GM21360 (cell line): ENCODE measurements at regions not wholly inside any gene's neighbourhood (a gene's known extent, or its start where the extent isn't known, plus 50 kb on each side); places are given as distances from the start of the nearest gene placed in this dataset.
"Not testable (repeated sequence)": the region's sequence is repeated elsewhere in the genome, so short reads cannot be mapped to it uniquely, and the experiment has no call there.

Experiments
- ATAC-seq: cut with Tn5 transposase; IDR thresholded peaks from one replicate; pipeline ENCODE4 v1.9.1; 2021; ENCODE audit warnings: mild to moderate bottlenecking, moderate library complexity; ENCODE audit not compliant: unreplicated experiment

DNA sequence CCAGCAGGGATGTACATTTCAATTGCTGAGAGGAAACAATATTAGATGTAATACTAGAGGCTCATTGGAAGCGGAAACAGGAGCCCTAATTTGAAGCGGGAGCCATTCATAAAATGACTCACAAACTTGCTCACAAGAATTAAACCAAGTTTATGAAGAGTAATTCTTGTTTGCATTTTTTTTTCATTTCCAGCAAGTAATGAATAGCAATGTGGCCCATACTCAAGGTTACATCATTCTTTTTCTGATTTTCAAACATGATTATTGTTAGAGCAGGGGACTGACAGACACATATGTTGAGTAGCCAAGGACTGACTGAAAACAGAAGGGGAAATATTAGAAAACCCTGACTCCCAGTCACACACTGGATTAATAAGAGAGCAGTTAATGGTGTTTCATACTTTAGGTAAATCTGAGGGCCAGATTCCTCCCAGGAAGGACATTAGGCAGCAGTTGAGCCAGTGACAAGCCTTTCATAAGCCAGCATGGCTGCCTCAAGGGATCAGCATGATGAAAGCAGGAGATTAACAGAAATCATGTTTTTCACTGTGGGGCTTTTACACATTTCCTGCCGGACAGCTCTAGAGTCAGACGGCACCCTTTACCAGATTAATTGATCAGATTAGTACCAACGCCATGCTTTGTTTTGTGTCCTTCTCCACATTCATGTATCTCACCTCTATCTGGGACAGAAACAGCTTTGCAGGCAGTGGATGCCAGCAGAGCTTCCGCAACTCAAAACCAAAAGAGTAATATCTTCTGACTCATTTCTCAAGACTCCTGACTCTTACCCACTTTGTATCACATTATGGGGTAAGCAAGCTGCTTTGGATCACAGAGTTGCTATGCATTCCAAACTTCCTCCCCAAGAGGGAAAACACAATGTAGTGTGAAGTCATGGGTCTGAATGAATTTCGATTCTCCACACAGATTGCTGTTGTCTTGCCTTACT is 831.6 kb downstream of the KCNA4 start:
- ATAC-seq, result no peak

DNA sequence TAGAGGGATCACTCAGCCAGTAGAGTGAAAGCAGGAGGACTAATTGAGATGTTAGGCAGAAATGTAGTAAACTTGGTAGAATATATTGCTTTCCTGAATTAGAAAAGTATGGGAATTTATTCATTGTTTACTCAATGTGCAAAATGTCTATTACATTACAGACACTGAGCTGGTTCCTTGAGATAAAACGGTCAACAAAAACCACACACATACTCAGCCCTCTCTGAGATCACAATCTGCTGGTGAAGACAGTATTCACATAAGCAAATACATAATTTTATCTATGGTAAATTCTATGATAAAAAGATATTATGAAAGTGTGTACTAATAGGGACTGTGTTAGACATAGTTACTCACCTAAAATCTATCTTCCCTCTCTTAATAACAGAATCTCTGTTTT is 833.5 kb downstream of the KCNA4 start:
- no peak for ATAC-seq

DNA sequence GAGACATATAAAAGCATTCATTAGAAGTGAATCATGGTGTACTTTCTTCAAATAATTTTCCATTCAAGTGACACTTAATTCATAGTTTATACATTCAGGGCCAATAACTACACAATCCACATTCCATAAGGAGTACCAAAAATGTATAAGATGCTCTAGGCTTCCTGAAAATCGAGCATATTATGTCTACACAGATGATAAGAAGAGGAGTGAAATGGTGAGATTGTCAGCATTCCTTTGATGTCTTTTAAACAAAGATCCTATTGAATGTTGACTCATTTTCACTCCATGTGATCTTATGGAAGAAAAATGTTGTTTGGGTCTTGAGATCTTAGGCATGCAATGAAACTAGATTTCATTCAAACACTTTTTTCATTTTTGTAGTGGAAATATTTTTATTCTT is 843.2 kb downstream of the KCNA4 start:
- no peak for ATAC-seq

DNA sequence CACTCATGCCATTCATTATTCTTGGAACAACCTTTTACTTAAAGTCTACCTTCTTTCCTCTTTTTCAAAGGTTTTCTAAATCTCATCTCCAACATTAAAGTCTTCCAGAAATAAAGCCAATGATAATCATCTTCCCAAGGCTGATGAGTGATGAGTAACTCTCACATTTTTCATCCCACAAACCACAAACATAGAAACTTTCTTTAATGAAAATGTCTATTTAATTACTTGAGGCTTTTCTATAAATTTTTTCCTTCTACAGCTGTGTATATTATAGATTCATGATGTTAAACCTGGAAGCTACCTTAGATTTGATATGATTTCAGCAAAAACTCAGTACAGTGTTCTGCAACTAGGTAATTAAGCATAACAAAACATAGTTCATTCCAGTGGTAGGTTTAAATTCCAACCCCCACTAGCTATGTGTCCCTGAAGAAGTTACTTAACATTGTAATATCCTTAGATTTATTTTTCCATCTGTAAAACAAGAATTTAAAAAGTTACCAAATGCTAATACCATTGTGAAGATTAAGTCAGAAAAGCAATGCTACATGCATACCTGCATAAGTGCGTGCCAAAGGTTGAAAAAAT is 845.4 kb downstream of the KCNA4 start:
- no peak for ATAC-seq

DNA sequence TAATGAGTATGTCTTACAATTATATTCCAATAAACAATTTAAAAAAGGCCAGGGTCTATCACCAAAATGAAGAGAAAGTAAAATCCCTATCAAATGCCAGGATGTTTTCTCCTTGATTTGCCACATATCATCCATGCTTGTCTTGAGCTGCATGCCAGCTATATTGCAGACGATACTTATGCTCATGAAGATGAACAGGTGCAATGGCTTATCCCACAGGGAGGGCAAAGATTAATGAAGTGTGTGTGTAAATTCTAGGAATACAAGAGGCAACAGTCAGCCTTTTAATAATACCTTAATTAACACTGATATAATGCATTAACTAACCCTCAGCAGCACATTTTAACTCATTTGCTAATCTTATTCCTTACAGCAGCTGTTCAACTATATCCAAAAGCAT is 850.5 kb downstream of the KCNA4 start:
- ATAC-seq, result no peak

DNA sequence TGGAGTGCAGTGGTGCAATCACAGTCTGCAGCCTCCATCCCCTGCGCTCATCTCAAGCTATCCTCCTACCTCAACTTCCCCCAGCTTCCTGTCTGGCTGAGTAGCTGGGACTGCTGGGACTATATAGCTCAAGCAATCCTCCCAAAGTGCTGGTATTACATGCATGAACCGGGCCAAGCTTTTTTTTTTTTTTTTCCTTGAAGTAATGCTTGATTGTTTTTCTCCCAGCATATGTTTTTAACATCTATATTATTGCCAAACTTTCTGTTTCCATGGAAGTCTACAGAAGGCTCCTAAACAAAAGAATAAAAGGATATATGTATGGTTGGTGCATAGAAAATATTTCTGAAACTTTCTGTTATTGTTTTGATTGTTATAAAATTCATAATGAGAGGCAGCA is 853.6 kb downstream of the KCNA4 start:
- no peak for ATAC-seq

DNA sequence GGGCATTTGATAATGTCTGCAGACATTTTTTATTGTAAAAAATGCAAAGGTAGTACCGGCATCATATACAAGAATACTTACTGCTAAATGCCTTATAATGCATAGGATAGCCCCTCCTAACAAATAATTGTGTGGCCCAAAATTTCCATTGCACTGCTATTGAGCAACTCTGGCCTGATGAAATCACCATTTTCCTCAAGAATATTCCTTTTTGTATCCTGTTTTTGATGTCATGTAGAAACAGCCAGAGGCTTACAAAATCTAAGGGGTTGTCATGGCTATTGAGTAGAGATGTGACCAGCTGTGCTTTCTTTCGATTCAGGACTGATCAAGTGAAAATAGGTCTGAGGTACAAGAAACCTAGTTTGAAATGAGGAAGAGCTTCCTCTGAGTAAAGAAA is 854.3 kb downstream of the KCNA4 start:
- no peak for ATAC-seq

DNA sequence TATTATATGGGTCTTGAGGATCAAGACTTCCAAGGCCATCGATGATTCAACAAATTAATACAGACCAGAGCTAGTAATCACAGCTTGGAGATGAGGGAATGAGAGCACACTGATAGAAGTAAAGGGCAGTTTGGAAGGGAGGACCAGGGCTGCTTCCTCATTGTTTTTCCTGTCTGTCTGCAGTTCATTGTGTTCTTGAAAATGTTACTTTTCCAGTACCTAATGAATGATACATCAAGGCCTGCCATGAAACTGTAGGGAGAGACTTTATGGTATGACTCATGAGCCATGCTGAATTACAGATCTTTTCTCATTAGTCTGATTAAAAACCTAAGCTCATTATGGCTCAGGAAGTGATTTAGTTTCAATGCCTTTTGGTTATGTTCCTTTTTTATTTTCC is 855.6 kb downstream of the KCNA4 start:
- ATAC-seq, result no peak

DNA sequence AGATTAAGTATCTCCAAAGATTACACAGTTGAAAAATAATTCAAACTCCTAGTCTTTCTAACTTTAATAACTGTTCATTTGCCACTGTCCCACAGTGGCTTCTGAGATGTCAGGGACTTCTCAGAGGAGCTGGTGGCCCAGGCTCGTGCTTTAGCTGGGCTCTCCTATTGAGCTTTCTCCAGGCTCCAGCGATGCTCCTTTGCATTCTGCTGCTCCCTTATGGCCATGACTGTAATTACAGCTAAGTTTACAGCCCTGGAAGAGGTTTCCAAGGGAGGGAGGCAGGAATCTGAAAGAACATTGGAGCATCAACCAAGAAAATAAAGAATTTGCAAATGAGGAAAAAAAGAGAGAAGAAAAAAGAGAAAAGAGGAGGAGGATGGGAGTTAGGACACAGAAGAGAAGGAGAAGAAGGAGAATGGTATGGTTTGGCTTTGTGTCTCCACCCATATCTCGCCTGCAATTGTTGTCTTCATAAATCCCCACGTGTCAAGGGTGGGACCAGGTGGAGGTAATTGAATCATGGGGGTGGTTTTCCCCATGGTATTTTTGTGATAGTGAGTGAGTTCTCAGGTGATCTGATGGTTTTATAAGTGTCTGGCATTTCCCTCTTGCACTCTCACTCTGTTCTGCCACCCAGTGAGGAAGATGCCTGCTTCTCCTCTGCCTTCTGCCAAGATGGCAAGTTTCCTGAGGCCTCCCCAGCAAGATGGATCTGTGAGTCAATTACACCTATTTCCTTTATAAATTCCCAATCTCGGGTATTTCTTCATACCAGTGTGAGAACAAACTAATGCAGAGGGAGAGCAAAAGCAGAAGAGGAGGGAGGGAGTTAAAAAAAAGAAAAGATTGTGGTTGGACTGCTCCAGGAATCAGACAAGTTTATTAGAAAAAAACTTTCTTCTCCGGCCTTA is 857.0 kb downstream of the KCNA4 start:
- ATAC-seq, result peak; percentile 91

DNA sequence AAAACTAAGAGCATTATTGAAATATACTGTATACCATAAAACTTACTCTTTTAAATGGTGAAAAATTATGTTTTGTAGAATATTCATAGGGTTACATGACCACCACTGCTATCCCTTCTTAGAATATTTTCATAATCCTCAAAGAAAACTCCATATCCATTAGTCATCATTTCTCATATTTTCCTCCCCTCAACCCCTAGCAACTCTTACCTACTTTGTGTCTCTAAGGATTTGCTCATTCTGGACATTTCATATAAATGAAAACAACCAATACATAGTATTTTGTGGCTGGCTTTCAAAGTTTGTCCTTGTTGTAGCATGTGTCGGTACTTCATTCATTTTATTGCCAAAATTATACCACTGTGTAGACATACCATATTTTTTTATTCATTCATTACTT is 863.8 kb downstream of the KCNA4 start:
- no peak for ATAC-seq

DNA sequence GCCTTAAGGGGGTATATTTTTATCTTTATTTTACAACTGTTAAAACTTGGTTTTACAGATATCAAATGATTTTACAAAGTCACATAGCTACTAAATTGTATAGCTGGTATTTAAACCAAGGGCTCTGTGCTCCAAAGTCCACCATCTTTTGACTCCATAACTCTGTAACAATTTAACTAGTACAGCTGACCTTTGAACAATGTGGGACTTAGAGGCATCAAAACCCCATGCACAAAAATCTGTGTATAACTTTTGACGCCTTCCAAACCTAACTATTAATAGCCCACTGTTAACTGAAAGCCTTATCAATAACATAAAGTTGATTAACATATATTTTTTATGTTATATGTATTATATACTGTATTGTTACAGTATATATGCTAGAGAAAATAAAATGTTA is 874.3 kb downstream of the KCNA4 start:
- ATAC-seq, result not testable (repeated sequence)

DNA sequence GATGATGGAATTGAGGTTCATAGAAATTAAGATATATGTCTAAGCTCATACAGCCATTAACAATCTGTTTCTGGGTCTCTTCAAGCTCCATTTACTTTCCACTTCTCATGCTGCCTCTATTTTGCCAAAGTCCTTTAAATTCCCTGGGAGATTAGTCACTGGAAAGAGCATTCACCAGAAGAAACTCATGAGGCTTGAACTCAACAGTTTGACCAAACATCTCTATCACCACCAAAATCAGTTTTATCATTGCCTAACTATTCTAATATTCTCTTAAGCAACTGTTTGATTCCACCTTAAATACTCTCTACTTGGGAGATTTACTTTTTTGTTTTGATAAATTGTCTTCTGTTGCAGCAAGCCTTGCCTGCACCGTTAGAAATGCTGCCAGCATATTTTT is 881.3 kb downstream of the KCNA4 start:
- no peak for ATAC-seq

DNA sequence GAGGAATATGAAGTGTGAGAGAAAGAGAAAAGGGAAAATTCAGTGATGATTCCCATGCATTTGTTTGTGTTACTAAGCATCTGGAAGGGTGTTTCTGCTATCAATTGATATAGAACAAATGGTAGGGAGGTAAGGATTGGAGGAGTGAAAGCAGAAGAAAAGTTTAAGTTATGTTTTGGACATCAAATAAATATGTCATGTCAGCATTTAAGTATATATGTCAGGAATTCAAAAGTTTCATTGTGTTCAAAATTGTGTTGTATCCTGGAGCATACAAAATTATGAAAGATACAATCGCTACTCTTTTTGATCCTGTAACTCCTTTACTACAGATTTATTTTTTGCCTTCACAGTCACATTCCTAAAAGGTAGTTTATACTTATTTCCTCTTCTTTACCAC is 885.8 kb downstream of the KCNA4 start:
- no peak for ATAC-seq

DNA sequence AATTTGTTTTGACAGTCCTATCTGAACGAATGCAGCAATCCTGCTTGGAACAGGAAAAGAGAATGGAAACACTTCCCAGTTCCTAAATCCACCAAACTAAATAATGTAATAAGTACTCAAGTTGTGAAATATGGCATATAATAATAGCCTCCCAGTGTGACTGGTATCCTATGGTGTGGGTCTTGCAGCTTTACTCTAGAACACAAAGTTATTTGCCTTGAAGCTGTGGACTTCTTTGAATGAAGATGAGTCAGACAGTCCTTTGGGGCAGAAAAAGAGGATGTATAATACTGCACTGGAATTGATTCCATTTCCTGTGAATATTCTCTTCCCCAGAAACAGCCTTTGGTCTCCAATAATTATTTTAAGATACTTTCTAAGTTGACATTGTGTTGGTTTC is 887.0 kb downstream of the KCNA4 start:
- ATAC-seq, result no peak

DNA sequence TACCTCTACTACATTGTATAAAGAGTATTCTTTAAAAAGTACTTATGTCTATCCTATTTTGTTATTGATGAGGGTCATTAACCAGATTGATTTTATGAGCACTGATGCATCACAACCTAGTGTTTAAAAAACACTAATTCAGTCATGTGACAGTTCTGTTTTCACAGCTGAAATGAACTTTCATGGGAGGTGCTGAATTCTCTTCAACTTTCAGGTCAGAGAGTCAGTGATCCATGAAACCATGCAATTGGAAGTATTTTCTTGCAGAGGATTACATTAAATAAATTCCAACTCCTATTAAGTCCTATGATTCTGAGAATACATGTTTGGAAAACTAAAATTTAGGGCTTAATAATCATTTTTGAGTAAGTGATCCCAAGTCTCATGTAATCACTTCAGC is 889.4 kb downstream of the KCNA4 start:
- ATAC-seq, result no peak

DNA sequence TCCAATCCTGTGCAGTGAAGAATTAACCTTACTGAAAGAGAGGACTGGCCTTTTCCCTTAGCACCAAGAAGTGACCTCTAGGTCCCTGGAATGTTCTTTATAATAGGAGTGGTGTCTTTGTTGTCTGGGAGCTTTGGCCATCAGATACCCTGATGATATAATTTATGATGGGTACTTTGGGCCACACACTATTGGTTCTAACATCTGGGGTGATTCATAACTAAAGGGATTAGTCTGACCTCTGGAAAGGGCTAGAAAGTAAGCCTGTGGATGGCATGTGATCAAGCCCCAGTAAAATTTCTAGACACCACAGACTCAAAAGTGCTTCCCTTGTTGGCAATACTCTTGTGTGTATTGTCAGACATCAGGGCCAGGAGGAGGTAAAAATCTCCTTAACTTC is 891.2 kb downstream of the KCNA4 start:
- ATAC-seq, result no peak

DNA sequence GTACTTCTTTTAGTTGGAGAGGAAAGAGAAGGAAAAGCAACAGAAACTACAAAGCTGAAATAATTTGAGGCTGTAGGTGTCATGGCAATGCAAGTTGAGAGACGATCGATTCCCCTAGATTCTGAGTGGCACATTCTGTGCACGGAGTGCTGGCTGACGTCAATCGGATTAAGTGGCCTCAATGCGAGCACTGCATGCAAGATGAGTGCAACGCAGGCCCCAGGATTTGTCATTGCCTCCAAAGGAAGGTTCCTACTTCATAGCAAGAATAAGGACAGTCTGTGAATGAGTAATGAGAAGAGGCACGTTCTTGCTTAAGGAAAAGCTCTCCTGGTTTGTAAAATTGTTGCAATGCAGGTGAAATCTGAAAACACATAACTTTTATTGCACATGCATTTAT is 892.4 kb downstream of the KCNA4 start:
- ATAC-seq, result no peak

DNA sequence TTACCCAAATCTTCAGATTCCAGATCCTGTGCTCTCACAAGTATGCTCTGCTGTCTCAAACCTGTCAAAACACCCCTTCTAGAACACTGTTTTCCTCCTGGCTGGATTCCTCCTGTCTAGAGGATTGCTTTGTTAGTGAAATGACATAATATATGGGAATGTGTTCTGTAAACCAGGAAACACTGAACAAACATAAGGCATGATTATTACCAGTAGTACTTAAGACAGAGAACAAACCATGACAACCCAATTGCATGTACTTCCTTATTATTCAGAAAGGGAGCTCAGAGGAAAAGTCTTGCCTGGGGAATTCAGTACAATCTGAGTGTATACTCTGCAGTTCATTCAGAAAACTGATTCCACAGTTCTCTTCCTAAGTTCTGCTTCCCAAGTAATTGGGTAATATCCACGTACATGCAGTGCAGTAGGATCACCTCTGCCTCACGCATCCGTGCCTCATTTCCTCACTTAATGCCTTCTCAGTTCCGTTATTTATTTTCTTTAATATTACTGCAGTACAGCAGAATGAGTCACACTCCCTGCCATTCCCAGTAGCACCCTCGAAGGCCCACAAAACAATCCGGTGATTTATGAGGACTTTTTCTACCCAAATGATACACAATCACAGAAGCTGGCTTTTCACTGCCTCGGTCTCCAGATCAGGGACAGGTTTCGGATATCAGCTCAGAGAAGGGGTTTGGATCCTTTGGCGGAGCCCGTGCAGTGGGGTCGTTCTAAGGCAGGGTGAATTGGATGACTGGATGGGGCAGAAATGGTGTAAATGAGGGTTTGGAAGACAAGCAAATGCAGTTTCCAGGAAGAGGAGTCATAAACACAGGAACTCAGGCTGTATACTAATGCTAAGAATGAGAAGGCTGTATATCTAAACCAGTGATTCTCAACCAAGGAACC is 896.9 kb downstream of the KCNA4 start:
- no peak for ATAC-seq

DNA sequence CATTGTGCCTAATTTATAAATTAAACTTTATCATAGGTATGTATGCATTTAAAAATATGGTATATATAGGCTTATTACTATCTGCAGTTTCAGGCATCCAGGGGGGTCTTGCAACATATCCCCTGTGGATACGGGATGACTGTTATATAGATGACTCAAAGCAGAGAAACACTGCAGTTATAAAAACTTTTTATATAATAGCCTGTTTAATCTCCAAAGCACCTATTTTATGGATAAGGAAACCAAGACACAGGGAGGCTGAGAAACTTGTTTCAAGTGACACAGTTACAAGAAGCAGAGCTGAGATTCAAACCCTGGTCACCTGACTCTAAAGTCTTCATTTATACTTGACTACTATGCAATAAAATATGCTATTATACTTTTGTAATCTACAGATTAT is 897.7 kb downstream of the KCNA4 start:
- no peak for ATAC-seq

DNA sequence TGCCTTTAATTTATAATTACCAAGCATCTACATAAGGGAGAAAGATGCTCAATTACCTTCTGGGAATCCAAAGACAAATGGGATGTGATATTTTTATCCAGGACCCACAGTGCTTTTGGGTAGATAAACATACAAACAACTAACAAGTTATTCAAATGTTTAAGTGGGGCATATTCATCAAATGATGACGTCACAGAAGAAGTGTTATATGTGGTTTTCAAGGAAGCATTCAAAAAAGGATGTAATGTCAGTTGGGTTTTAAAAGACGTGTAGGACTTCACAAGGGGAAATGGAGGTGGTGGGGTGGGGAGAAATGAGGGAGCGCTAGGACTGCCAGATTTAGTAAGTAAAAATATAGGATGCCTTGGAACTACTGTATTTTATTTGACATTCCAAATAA is 915.9 kb downstream of the KCNA4 start:
- ATAC-seq, result no peak
